ENCODE measurements at regions not wholly inside any gene's neighbourhood (a gene's known extent, or its start where the extent isn't known, plus 50 kb on each side); places are given as distances from the start of the nearest gene placed in this dataset.
"Not testable (repeated sequence)": the region's sequence is repeated elsewhere in the genome, so short reads cannot be mapped to it uniquely, and the experiment has no call there.

DNA sequence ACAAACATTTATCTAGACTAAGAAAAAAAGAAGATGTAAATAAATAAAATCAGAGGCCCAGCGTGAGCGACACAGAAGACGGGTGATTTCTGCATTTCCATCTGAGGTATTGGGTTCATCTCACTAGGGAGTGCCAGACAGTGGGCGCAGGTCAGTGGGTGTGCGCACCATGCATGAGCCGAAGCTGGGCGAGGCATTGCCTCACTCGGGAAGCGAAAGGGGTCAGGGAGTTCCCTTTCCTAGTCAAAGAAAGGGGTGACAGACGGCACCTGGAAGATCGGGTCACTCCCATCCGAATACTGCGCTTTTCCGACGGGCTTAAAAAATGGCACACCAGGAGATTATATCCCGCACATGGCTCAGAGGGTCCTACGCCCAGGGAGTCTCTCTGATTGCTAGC lies 79.5 kb upstream of the ABCD2 start:
- not testable (repeated sequence) for H3K27me3 ChIP-seq (ENCODE audit: insufficient read depth in 3 of 3, low read length in 2 of 3); H3K4me1 ChIP-seq; H3K27ac ChIP-seq; H3K9me3 ChIP-seq; DNase-seq; ATAC-seq; H3K36me3 ChIP-seq (ENCODE audit: insufficient read depth in 1 of 2, low read depth in 1 of 2); H3K4me3 ChIP-seq
- intact Hi-C loops (cut with DNase I): loop anchor here in 1 of 2 donors (10.0 kb wide), 1 partner anchor 114 kb away; no protein-coding TSS in a partner anchor
- WGBS, 3 donors: 90 to 95% (median 92%) methylated on average over 17 of the region's 17 CpGs

DNA sequence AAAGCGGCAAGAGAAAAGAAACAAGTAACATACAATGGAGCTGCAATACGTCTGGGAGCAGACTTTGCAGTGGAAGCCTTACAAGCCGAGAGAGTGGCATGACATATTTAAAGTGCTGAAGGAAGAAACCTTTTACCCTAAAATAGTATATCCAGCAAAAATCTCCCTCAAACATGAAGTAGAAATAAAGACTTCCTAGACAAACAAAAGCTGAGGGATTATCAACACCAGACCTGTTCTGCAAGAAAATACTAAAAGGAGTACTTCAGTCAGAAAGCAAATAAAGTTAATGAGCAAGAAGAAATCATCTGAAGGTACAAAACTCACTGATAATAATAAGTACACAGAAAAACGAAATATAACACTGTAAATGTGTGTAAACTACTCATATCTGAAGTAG lies 77.5 kb upstream of the ABCD2 start:
- 75 to 78% (median 77%) methylated on average over 4 of the region's 4 CpGs for WGBS, 3 donors
- DNase-seq: no peak
- no peaks in the 10 kb centered on the region for H3K4me1 ChIP-seq
- TF ChIP-seq, protein P1, sequence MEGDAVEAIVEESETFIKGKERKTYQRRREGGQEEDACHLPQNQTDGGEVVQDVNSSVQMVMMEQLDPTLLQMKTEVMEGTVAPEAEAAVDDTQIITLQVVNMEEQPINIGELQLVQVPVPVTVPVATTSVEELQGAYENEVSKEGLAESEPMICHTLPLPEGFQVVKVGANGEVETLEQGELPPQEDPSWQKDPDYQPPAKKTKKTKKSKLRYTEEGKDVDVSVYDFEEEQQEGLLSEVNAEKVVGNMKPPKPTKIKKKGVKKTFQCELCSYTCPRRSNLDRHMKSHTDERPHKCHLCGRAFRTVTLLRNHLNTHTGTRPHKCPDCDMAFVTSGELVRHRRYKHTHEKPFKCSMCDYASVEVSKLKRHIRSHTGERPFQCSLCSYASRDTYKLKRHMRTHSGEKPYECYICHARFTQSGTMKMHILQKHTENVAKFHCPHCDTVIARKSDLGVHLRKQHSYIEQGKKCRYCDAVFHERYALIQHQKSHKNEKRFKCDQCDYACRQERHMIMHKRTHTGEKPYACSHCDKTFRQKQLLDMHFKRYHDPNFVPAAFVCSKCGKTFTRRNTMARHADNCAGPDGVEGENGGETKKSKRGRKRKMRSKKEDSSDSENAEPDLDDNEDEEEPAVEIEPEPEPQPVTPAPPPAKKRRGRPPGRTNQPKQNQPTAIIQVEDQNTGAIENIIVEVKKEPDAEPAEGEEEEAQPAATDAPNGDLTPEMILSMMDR (IDR thresholded peaks at IDR 0.05): no peak
- H3K27me3 ChIP-seq (ENCODE audit: insufficient read depth in 3 of 3, low read length in 2 of 3): no peaks in the 10 kb centered on the region
- H3K4me3 ChIP-seq: no peak overlapping the region
- intact Hi-C loops (cut with DNase I): loop anchor here in 1 of 2 donors (10.0 kb wide), 1 partner anchor 112 kb away; no protein-coding TSS in a partner anchor
- ATAC-seq: no peak
- no peak overlapping the region for H3K27ac ChIP-seq
- no peaks in the 10 kb centered on the region for H3K9me3 ChIP-seq
- no peaks in the 10 kb centered on the region for H3K36me3 ChIP-seq (ENCODE audit: insufficient read depth in 1 of 2, low read depth in 1 of 2)

DNA sequence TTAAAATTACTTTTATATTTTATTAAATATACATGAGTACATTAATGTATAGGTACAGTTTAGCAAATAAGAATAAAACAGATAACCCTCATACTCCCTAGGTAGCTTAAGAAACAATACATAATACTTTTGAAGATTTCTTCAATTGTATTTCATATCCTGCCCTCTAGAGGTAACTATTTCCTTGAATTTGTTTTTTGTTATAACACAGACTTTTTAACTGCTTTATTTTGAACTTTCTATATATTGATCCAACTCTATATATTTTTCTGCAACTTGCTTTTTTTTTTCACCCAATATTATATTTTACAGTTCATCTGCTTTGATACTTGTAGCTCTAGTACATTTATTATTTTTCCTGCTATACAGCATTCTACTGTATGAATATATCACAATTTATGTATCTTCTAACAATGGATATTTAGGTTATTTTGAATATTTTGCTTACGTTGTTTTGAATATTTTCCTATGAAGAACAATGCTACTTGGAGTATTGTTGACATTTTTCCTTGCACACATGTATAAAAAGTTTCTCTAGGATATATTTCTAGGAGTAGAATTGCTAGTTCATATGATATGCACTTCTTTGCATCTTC lies 72.8 kb upstream of the ABCD2 start:
- intact Hi-C loops (cut with DNase I): loop anchor here in 1 of 2 donors (10.0 kb wide), 1 partner anchor 108 kb away; no protein-coding TSS in a partner anchor
- Histone ChIP-seq H3K9me3 (no peaks in the 10 kb centered on the region), H3K4me3 (no peak overlapping the region), H3K27ac (no peak overlapping the region), H3K4me1 (no peaks in the 10 kb centered on the region), H3K27me3 (ENCODE audit: insufficient read depth in 3 of 3, low read length in 2 of 3) (no peaks in the 10 kb centered on the region), H3K36me3 (ENCODE audit: insufficient read depth in 1 of 2, low read depth in 1 of 2) (no peaks in the 10 kb centered on the region)
- DNase-seq (no peak), ATAC-seq (no peak)
- WGBS, 3 donors: 71 to 86% (median 72%) methylated on average over 1 of the region's 1 CpG
- TF ChIP-seq, protein P1 (IDR thresholded peaks at IDR 0.05): peak; percentile 39

DNA sequence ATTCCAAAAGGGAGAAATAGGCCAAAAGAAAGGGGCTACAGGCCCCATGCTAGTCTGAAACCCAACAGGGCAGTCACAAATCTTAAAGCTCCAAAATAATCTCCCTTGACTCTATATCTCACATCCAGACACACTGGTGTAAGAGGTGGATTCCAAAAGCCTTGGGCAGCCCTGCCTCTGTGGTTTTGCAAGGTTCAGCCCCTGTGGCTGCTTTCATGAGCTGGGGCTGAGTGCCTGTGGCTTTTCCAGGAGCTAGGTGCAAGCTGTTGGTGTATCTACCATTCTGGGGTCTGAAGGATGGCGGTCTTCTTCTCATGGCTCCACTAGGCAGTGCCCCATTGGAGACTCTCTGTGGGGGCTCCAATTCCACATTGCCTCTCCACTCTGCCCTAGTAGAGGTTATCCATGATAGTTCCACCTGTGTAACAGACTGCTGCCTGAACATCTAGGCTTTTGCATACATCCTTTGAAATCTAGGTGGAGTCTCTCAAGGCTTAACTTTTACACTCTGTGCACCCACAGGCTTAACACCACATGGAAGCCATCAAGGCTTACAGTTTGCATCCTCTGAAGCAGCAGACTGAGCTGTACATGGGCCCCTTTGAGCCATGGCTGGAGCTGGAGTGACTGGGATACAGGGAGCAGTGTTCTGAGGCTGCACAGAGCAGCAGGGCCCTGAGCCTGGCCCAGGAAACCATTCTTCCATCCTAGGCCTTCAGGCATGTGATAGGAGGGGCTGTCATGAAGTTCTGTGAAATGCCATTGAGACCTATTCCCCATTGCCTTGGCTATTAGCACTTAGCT lies 66.5 kb upstream of the ABCD2 start:
- 78 to 100% (median 88%) methylated on average over 1 of the region's 1 CpG for WGBS, 3 donors
- H3K36me3 ChIP-seq (ENCODE audit: insufficient read depth in 1 of 2, low read depth in 1 of 2): no peaks in the 10 kb centered on the region
- intact Hi-C loops (cut with DNase I): loop anchor here in 1 of 2 donors (10.0 kb wide), 1 partner anchor 371 kb away; no protein-coding TSS in a partner anchor
- no peaks in the 10 kb centered on the region for H3K4me1 ChIP-seq
- ATAC-seq (no peak), DNase-seq (no peak)
- no peak overlapping the region for H3K27ac ChIP-seq
- H3K9me3 ChIP-seq: no peaks in the 10 kb centered on the region
- no peaks in the 10 kb centered on the region for H3K27me3 ChIP-seq (ENCODE audit: insufficient read depth in 3 of 3, low read length in 2 of 3)
- TF ChIP-seq, protein P1 (IDR thresholded peaks at IDR 0.05): no peak
- H3K4me3 ChIP-seq: no peak overlapping the region
